BE2C (cell line): ENCODE measurements at regions not wholly inside any gene's neighbourhood (a gene's known extent, or its start where the extent isn't known, plus 50 kb on each side); places are given as distances from the start of the nearest gene placed in this dataset.

Experiments used
- DNase-seq: peaks from one replicate; pipeline ENCODE4 v3.0.0-alpha.2; 2020
- H3K27me3 ChIP-seq: fragments of 250-450 bp; sonication (Bioruptor Pico); 2 replicates; pipeline ENCODE4 v1.5.1; 2020; ENCODE audit warnings: mild to moderate bottlenecking
- H3K36me3 ChIP-seq: fragments of 250-450 bp; sonication (Bioruptor Pico); 2 replicates; pipeline ENCODE4 v1.5.1; 2020; ENCODE audit warnings: mild to moderate bottlenecking
- H3K4me1 ChIP-seq: fragments of 250-450 bp; sonication (Bioruptor Pico); 2 replicates; pipeline ENCODE4 v1.5.1; 2020
- H3K4me3 ChIP-seq: 2 replicates; pipeline ENCODE4 v1.5.1; 2011; ENCODE audit warnings: low read depth, low read length
- H3K9me3 ChIP-seq: fragments of 250-450 bp; sonication (Bioruptor Pico); 2 replicates; pipeline ENCODE4 v1.5.1; 2020
- TF ChIP-seq, protein P1 (sequence below): IDR thresholded peaks from 2 replicates; pipeline ENCODE4 v1.5.1; 2012; ENCODE audit warnings: mild to moderate bottlenecking, low read depth, low read length

GRCh38 chr6:119677384-119677783, 327.8 kb upstream of the MAN1A1 start:
- no peak for DNase-seq
- Histone ChIP-seq H3K4me3 (no peak overlapping the region), H3K4me1 (no peaks in the 10 kb centered on the region), H3K9me3 (no peaks in the 10 kb centered on the region), H3K27me3 (no peaks in the 10 kb centered on the region), H3K36me3 (no peaks in the 10 kb centered on the region)
- TF ChIP-seq, protein P1, sequence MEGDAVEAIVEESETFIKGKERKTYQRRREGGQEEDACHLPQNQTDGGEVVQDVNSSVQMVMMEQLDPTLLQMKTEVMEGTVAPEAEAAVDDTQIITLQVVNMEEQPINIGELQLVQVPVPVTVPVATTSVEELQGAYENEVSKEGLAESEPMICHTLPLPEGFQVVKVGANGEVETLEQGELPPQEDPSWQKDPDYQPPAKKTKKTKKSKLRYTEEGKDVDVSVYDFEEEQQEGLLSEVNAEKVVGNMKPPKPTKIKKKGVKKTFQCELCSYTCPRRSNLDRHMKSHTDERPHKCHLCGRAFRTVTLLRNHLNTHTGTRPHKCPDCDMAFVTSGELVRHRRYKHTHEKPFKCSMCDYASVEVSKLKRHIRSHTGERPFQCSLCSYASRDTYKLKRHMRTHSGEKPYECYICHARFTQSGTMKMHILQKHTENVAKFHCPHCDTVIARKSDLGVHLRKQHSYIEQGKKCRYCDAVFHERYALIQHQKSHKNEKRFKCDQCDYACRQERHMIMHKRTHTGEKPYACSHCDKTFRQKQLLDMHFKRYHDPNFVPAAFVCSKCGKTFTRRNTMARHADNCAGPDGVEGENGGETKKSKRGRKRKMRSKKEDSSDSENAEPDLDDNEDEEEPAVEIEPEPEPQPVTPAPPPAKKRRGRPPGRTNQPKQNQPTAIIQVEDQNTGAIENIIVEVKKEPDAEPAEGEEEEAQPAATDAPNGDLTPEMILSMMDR: no peak

DNA sequence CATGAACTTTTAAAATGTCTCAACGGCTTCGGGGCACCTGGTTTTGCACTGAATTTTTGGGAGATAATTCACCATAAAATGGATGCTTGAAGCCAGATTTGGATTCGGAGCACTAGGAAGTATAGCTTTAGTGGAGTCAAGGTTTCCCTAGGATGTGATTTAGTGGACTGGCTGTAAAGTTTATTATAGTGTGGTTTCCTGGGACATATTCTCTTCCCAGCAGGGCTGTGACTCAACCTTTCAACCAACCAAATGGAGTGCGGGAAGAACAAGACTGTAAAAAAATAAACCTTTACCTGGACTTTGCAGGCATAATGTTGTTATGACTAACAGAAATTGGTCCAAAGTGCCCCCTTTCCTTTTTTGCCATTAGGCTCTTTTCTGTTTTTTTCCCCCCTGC, 327.4 kb upstream of the MAN1A1 start:
- Histone ChIP-seq H3K36me3 (no peaks in the 10 kb centered on the region), H3K4me3 (no peak overlapping the region), H3K4me1 (no peaks in the 10 kb centered on the region), H3K27me3 (no peaks in the 10 kb centered on the region), H3K9me3 (no peaks in the 10 kb centered on the region)
- DNase-seq: no peak
- TF ChIP-seq, protein P1: no peak

DNA sequence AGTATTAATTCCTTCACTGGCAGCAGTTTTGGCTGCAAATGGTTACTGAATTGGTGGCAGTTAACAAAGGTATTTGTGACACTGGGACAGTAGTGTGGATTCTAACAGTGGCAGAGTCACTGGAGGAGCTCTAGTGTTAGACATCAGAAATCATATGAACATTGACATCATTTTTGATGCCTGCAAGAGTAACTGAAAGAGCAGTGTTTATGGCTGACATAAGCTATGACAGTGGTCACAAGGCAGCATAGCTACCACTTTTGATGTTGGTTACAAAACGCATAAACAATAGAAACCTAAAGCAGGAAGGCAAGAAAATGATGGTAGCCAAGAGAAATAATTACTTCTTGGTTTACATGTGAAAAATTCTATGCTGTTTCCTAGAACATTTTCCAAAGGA, 326.7 kb upstream of the MAN1A1 start:
- H3K4me3 ChIP-seq: no peak overlapping the region
- no peaks in the 10 kb centered on the region for H3K27me3 ChIP-seq
- no peaks in the 10 kb centered on the region for H3K36me3 ChIP-seq
- no peaks in the 10 kb centered on the region for H3K9me3 ChIP-seq
- TF ChIP-seq, protein P1: no peak
- no peak for DNase-seq
- H3K4me1 ChIP-seq: no peaks in the 10 kb centered on the region

- TF ChIP-seq, protein P1: no peak
- H3K4me1 ChIP-seq: no peaks in the 10 kb centered on the region
- H3K9me3 ChIP-seq: no peaks in the 10 kb centered on the region
- DNase-seq: no peak
- no peaks in the 10 kb centered on the region for H3K36me3 ChIP-seq
- no peak overlapping the region for H3K4me3 ChIP-seq
- no peaks in the 10 kb centered on the region for H3K27me3 ChIP-seq
Observed at GRCh38 chr6:119673741-119674140, 324.2 kb upstream of the MAN1A1 start.

- no peaks in the 10 kb centered on the region for H3K4me1 ChIP-seq
- no peaks in the 10 kb centered on the region for H3K36me3 ChIP-seq
- no peak for DNase-seq
- H3K9me3 ChIP-seq: no peaks in the 10 kb centered on the region
- H3K4me3 ChIP-seq: no peak overlapping the region
- no peaks in the 10 kb centered on the region for H3K27me3 ChIP-seq
- TF ChIP-seq, protein P1: no peak
Observed at GRCh38 chr6:119672725-119673124, 323.2 kb upstream of the MAN1A1 start.

DNA sequence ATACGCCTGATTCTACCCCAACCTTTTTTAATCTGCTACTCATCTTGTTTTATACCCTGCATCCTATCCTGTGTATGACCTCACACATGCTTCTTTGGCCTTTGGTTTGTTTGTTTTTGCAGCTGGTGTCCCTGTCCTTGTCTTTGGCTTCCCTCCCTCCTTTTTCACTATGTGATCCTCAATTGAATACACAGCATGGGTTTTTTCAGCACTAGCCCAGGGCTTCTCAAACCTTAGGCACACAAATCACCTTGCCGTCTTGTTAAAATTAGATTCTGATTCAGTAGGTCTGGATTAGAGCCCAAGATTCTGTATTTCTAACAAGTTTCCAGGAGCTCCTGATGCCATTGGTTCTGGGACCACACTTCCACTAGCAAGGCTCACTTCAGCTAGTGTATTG, 321.5 kb upstream of the MAN1A1 start:
- Histone ChIP-seq H3K27me3 (no peaks in the 10 kb centered on the region), H3K9me3 (no peaks in the 10 kb centered on the region), H3K4me1 (no peaks in the 10 kb centered on the region), H3K4me3 (no peak overlapping the region), H3K36me3 (no peaks in the 10 kb centered on the region)
- TF ChIP-seq, protein P1: no peak
- no peak for DNase-seq
